CD4-positive, alpha-beta T cell treated with Interleukin-4 for 1 hour (primary cell): ENCODE measurements at regions not wholly inside any gene's neighbourhood (a gene's known extent, or its start where the extent isn't known, plus 50 kb on each side); places are given as distances from the start of the nearest gene placed in this dataset.
"Not testable (repeated sequence)": the region's sequence is repeated elsewhere in the genome, so short reads cannot be mapped to it uniquely, and the experiment has no call there.

Experiments
- DNase-seq, 2 donors: peaks; one replicate each; pipeline ENCODE4 v3.0.0-alpha.2; 2020 to 2022

DNA sequence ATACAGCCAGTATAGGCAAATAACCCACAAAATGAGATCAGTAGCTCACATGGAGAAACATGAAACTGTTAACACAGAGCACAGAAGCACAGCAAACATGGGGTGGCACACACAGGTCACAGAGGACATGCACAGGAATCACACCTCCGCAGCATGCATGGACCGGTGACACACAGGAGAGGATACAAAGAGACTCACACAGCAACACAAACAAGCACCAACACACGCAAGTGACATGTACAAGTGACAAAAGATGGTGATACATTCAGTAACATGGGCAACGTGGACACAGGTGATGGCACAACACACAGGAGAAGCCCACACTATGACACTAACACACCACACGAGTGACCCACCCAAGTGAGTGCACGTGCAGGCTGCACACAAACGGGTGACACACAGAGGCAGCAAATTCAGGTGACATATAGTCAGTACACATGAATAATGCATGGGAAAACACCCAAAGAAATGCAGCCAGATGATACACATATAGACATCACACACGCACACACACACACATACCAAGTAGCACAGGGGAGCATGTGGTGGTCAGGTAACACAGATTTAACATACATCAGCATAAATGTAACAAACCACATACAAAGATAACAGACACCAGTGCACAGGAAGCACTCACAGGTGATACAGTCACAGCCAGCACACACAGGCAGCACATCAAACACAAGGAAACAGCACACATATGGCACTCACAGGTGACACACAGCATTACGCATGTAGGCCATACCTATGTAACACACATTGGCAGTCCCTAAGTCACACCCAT lies 216.0 kb upstream of the SFSWAP start:
- no peak for DNase-seq

DNA sequence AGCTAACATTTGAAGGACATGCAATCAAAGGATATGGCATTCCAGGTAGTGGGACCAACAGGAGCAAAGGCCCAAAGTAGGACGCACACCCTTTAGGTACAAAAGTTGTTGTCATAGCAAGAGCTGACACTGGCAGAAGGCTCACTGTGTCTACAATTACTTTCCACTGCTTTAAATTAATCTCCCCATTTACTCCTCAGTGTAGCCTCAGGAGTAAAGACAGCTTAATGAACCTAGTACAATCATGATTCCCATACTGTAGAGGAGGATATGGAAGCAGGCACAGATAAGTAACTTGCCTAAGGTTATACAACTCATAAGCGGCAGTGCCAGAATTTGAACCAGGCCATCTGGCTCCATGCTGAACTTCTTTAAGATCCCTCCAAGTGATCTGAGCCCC lies 212.9 kb upstream of the SFSWAP start:
- DNase-seq = no peak

DNA sequence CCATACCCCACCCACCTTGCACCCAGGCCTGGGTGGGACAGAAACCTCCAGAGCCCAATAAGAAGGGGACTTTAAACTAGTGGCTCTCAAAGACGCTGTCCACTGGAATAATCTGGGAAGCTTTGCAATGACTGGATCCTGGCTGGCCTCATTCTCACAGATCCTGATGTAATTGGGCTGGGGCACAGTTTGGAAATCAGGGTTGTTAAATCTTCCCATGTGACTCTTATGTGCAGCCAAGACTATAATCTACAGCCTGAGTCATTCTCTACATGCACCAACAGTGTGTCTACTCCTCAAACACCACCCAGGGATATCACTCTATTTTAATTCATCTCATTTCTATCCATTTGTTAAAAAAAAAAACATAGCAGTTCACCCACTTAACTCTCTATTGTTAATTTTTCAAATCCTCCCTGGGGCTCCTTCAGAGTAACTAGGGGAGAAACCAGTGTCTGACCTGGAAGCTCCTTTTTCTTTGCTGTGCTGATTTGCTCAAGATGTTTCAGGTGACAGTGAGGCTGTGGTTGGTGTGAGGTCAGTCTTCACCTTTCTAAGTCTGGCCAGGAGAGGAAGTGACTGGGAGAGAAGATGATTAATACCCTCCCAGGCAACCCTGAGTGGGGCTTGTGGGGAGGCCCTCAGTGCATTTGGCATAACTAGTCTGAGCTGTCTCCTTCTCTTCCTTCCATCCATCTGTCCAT lies 211.6 kb upstream of the SFSWAP start:
- DNase-seq = no peak

DNA sequence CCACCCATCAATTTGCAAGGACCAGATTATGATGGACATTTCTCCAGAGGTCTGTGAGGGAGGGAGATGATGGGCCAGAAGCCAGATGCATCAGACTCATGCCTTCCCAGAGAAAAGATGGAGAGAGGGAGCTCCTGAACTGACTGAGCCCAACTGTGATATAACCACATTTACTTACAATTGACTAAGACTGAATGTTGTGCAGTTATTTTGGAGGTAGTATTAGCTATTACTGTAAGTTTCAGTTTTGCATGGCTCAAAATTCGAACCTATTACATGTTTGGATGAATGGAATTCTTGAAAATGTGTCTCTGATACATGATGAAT lies 211.1 kb upstream of the SFSWAP start:
- no peak for DNase-seq

DNA sequence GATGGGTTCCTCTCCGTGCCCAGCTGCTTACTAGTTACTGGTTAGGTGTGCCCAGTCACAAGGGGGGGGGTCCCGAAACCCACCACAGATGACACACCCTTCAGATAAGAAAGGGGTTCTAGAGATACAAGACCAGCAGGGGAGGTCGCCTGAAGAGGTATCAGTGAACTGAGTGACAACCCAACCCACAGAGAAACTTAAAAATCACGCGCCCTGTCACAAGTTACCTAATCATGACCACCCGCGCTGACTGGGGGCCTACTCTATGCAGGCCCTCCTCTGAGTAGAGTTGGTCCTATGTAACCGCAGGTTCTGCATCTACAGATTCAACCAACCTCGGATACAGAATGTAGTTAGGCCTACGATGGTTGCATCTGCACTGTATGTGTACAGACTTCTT lies 210.3 kb upstream of the SFSWAP start:
- no peak for DNase-seq

DNA sequence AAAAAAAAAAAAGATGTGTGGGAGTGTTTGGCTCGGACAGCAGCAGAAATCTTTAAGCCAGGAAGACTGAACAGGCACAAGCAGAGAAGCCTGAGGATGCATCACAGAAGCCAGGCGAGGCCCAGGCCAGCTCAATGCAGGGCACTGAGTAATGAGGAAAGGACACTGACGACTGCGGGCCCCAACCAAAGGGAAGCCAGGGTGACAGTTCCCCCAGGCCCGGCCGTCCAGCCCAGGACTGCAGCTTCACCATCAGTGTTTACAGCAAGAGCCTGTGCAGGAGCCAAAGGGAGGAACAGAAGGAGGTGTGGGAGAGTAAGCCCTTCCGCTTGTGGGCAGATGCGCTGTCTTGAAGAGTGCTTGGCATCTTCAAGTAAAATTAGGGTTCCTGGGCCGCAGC lies 205.3 kb upstream of the SFSWAP start:
- no peak for DNase-seq

DNA sequence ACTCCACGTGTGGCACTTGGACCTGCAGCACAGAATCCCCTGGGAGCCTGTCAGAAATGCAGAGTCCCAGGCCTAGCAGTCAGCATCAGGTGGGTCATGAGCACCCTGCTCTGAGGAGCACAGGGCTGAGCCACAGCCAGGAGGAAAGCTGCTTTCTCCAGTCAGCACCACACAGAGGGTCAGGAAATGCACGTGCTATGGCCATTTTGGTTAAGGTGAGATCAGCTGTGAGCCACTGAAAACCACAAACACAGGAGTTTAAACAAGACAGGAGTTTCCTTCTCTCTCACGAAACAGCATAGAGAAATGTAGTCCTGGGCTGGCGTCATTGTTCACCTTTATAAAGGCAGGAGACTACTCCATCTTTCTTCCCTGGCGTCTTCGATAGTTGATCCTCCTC lies 204.5 kb upstream of the SFSWAP start:
- DNase-seq = no peak

DNA sequence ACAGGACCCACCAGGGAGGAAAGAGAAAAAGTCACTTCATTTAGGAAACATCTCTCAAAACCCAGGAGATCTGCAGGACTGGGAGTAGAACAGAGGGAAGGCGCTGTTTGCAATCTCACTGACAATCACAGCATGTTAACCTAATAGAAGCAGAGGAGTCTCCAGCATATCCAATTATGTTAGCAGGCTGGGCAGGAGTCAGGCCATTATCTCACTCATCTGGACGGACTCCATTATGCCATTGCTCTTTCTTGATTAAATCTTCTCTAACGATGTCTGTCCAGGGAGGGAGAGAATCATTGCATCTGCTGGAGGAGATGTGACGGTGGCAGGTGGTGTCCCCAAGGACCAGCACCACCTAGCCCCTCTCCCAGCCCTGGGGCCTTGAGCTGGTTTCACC lies 203.8 kb upstream of the SFSWAP start:
- DNase-seq = no peak

DNA sequence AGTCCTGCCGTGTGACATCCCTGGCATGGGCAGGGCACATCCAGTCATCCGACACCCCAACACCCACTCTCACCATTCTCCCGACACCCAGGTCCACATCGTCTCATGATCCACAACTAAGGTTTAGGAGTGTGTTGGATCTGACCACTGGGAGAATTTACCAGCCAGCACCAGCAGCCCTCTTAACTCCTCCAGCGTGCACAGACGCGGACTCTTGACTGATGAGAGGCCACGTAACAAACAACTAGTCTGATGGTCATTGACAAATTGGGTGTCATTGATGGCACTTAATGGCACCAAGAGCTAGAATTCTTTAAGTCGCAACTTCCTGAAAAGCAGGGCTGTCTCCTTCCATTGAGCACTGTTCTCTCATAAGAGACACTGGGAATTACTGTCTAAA lies 203.0 kb upstream of the SFSWAP start:
- DNase-seq = no peak

DNA sequence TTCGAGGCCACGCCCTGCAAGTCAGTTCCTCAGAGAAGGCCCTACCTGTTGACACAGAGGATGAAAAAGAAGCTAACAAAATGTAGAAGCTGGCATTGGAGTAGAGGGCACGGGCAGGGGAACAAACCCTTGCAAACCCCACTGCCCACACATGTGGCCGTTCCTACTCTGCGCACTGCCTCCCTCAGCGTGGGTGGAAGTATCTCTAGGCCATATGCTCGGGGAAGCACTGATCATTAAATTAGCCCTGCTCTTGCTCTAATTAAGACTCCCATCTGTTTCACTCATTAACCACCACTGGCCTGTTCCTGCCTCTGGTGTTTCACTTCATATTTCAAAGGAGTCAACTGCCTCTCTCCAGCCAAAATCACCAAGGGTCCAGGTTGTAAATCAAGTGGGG lies 201.2 kb upstream of the SFSWAP start:
- no peak for DNase-seq

DNA sequence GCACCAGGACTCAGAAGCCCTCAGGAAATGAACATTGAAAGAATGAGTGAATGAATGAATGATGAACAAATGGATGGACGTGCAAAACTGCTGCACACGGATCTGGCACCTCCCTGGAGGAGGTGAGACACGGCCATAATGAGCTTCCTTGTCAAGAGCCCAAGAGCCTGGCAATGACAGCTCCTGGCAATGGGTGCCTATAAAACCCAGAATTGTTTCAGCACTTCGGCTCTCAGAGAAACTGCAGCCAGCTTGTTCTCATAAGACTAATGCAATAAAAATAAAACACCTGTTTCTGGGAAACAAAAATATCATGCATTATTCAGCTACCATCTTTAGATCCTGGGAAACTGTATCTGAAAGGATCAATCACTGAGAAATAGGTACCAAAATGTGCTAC lies 200.5 kb upstream of the SFSWAP start:
- DNase-seq = no peak

DNA sequence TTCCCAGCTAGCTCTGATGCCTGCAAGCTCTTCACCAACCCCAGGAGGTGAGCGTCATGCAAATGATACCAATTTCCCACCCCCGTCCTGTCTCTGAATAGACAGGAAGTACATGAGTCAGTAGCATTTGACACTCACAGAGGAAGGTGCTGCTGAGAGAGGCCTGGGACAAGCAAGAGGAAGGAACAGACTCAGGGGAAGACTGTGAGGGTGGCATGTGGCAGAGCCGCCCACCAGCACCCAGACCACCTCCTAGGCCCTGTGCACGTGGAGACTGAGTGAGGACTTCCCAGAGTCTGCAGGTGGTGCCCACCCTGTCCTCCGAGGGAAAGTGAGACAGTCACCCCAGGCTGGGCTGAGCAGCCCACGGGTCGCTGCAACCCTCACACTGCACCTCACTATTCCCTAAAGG lies 199.5 kb upstream of the SFSWAP start:
- peak; percentile 58 to 59 for DNase-seq

DNA sequence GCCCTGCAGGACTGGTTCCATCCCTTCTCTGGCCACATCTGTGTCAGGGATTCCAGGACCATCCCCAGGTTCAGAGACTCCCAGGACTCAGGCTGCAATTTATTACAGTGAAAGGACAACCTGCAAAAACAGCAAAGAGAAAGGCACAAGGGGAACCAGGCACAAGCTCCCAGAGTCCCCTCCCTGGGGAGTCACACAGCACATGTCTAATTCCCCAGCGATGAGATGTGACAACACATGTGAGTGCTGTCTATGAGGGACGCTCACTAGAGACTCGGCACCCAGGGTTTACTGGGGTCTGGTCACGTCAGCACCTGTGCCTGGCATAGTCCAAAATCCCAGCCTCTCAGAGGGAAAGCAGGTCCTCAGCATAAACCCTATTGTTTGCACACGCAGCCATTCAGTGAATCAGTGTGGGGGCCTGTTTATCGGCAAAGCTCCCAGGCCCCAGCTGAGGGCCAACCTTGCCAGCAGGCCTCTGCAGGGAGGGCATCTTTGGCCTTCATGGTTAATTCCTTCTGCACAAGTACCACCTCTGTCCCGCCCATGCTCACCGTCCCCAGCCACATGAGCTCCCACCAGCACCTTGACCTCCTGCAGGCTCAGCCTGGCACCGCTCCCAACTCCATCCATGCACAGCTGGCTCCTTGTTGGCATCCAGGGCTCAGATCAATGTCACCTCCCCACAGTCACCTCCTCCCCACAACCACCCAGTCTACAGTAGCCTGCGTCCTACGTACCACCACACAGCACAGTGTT lies 198.9 kb upstream of the SFSWAP start:
- DNase-seq = no peak

DNA sequence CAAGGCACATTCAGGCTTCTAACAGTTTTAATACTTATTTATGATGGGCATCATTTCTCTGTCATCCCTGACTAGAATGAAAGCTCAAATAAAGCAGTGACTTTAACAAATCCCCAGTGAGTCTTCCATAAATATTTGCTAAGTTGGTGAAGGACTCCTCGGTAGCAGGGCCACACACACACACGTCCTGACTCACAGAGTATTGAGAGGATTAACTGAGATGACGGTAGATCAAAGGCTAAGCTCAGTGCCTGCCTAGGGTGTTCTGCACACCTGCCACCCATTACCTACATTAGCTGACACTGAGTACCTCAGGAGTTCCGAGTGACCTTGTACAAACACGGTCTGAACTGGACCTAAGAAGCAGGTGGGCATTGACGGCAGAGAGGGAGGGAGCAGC lies 197.3 kb upstream of the SFSWAP start:
- DNase-seq = no peak

DNA sequence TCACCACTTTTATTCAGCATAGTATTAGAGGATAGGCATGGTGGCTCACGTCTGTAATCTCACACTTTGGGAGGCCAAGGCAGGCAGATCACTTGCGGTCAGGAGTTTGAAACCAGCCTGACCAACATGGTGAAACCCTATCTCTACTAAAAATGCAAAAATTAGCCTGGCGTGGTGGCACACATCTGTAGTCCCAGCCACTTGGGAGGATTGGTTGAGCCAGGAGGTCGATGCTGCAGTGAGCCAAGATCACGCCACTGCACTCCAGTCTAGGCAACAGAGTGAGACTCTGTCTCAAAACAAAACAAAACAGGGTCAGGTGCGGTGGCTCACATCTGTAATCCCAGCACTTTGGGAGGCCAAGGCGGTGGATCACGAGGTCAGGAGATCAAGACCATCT lies 190.3 kb upstream of the SFSWAP start:
- DNase-seq = not testable (repeated sequence)

DNA sequence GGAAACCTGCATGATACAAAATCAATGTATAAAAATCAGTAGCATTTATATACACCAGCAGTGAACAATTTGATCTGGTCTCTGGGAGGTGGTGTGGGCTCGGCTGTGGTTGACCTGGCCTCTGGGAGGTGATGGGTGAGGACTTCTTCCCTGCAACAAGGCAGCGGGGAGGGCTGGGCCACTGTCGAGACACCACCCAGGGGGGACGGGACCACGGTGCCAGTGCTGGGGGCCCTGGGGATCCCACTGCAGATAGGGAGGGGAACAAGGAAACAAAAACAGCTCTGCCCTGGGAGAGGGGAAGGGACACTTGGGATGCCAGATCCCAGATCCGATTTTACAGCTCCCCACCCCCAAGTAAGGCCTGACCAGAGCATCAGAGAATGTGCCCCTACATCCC lies 189.6 kb upstream of the SFSWAP start:
- DNase-seq = no peak

DNA sequence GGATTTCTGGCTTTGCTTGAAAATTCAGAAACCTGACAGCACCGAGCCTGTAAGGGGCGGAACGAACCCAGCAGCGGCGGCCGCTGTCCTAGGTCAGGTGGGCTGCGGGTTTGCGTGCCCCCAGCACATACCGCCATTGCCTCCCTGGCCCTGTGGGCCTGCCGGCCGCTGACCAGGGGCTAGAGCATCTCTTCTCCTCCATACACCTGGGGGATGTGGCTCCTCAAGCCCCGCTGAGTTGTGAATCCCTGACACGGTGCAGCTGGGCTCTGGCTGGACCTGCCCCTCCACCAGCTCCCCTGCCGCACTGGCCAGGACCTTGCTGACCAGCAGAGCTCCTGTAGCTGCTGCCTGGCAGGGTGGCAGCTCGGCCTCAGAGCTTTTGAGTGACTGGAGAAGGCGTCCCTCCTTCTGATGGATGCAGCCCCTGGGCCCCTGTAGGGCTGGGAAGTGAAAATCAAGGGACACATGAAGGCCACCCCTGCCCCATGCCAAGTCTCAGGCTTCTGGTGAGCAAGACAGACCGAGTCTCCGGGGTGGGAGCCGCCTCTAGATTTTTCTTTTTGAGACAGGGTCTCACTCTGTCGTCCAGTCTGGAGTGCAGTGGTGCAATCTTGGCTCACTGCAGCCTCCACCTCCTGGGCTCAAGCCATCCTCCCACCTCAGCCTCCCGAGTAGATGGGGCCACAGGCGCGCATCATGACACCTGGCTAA lies 184.9 kb upstream of the SFSWAP start:
- no peak for DNase-seq

DNA sequence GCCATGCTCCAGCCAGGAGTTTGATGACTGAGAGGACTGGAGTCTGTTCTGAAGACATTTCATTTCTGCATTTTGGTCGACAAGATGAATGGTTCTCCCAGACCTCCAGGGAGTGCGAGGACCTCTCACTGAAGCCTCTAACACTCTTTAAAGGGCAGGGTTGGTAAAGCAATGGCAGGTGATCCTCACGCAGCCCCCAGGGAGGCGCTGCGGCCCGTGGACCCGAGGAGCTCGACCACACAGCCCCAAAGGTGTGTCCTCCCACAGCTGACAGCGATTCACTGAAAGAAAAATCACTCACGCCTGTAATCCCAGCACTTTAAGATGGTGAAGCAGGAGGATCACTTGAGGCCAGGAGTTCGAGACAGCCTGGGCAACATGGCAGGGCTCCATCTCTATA lies 183.8 kb upstream of the SFSWAP start:
- no peak for DNase-seq

DNA sequence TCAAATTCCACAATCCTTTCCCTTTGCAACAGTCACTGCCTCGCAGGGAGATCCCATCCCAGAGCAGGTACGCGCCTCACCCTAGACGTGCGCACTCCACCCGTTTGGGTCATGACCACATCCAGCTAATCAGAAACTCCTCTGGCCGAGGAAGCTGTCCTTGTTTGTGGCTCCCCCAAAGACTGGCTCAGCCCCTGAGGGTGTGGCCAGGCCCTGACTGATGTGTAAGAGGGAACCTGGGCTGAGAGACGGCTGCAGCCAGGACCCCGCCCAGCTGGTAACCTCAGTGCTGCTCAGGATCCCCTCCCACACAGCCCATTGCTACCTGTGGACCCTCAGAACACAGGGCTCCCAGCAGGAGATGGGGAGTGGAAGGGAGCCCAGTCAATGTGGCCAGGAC lies 183.2 kb upstream of the SFSWAP start:
- no peak for DNase-seq

DNA sequence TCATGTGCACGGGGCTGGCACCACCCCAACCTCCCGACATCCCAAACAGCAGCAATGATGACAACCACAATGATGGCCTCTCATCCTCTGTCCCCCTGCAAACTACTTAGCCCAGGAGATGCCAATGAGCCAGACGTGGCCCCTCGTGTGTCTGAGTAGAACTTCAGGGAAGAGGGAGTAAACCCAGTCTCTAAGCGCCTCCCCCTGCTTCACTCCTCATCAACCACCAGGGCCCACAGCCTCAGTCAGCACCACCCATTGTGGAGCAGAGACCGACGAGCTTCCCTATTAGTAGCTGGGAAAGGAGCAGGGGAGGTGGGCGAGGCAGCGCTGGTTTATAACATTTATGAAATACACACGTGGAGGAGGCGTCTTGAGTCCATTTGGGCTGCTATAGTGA lies 182.7 kb upstream of the SFSWAP start:
- no peak for DNase-seq

DNA sequence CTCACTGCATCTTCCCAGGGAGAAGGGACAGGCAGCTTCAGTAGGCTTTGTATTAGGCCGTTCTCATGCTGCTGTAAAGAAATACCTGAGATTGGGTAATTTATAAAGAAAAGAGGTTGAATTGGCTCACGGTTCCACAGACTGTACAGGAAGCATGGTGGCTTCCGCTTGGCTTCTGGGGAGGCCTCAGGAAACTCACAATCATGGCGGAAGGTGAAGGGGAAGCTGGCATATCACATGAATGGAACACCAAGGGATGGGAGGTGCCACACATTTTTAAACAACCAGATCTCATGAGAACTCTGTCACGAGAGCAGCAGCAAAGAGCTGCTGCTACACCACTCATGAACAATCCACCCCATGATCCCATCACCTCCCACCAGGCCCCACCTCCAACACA lies 182.2 kb upstream of the SFSWAP start:
- no peak for DNase-seq

DNA sequence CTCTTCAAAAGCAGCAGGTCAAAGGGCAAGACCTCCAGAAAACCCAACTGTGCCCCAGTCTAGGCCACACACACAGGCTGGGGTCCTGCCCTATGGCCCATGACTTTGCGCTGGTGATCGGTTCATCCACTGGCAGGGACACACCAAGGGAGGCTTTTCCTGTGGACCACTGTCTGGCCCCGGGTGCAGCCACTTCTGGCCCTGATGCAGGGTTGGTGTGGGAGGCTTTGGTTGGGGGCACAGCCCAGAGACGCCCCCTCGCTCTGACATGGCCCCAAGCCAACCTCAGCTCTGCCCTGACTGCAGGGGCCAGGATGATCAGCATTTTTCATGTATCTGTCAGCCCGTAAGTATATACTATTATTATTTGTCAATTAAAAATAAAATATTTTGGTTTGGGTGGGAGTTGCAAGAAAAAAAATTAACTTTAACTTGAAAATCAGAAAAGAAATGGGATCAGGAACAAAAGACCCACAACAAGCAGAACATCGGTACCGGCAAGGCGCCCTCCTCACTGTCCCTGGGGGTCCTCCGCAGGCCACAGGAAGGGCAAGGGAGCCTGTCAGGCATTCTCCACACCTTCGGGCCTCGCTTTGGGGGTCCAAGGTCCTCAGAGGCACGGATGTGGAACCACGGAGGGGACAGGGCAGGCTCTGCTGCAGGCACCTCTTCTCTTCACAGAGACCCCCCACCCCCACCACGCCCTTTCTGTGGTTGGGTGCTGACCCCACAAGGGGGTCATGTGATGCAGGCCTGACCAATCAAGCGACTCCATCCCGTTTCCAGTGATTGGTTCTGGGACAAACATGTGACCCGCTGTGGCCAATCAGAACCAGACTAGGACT lies 181.5 kb upstream of the SFSWAP start:
- no peak for DNase-seq

DNA sequence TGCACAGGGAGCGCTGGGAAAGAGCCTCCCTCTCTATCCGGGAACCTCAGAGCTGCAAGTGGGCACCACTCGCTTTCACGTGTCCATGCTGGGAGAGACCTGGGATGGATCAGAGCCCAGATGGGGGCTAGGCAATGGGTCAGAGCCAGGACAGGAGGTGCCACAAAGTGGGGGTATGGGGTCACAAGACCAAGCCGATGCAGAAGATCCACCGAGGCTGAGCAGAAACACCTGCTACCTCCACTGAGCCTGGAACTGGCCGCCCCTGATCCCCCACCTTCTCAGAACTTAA lies 180.9 kb upstream of the SFSWAP start:
- no peak for DNase-seq
